OCI-LY3 (cell line): ENCODE measurements at regions not wholly inside any gene's neighbourhood (a gene's known extent, or its start where the extent isn't known, plus 50 kb on each side); places are given as distances from the start of the nearest gene placed in this dataset.

Source experiments
- CTCF ChIP-seq: fragments of 200-600, 300-600 bp; sonication (generic); IDR thresholded peaks from 2 replicates; pipeline ENCODE4 v1.5.1; 2014; ENCODE audit warnings: antibody characterized with exemption, low read length, low read depth
- EZH2phosphoT487 ChIP-seq: fragments of 200-600 bp; shearing (Covaris generic); IDR thresholded peaks from 2 replicates; pipeline ENCODE4 v1.6.1; 2018; ENCODE audit warnings: antibody characterized with exemption, mixed run types, low read depth

- no peak for TF ChIP-seq CTCF
- no peak for TF ChIP-seq EZH2phosphoT487
These were observed 479.6 kb upstream of the ALCAM start for GRCh38 chr3:104887069-104887468.
